H54 (cell line): ENCODE measurements at regions not wholly inside any gene's neighbourhood (a gene's known extent, or its start where the extent isn't known, plus 50 kb on each side); places are given as distances from the start of the nearest gene placed in this dataset.

Experiments
- DNase-seq: peaks from one replicate; pipeline ENCODE4 v3.0.0; 2011; ENCODE audit warnings: low spot score, mixed read lengths; ENCODE audit not compliant: insufficient read length
- FAIRE-seq: peaks from 3 replicates; lab custom pipeline; 2011; peaks lifted over from hg19 to GRCh38; lab: Jason Lieb, UNC
- POLR2A ChIP-seq: IDR thresholded peaks from 2 replicates; pipeline ENCODE4 v1.6.1; 2011; ENCODE audit warnings: low read depth, mild to moderate bottlenecking, low read length

DNA sequence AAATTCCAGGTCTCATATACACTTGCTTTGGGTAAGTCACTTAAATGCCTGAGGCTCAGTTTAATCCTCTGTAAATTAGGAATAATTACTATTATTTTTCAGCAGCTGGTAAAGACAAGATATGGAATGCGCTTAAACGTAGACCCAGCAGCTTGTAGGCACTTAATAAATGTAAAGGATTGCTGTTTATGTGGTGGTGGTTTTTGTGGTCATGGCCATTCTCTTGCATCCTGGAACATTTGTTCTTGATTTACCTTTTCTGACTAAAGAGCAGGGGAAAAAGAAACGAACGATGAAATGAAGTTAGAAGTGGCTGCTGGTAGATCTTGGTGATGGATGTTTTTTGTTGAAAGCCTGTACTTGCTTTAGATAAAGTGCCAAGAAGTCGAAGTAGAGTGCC lies 195.0 kb upstream of the FOXD3 start:
- no peak for TF ChIP-seq POLR2A
- FAIRE-seq = no peak
- DNase-seq = no peak

DNA sequence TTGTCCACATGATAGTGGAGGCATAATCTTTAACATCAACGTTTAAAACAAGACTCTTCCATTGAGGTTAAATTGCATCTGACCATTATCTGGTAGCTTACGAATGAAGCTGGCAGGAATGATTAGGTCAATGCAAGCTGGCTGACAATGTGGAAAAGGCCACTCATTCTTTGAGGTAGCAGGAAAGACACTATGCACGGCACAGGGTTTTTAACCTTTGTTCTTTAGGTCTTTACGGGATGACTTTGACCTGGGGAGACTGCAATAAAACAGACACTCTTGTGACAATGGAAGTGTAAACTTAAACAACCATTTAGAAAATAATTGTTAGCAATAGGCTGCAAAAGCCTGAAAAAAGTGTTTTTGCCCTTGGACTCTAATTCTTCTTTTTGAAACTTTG lies 193.8 kb upstream of the FOXD3 start:
- no peak for TF ChIP-seq POLR2A
- DNase-seq (no peak), FAIRE-seq (no peak)

DNA sequence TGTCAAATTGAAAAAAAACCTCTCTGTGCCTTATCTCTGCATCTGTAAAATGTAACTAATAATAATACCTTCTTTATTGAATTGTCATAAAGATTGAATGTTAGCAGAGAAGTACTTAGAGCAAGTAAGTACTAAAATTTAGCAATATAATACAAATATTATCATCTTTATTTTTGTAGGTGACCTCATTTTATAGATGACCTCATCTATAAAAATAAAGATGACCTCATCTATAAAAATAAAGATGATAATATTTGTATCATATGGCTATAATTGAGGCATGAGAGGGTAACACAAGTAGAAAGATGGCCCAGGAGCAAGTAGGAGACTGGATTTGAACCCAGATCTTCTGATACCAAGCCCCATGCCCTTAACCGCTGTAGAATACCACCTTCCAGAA lies 193.2 kb upstream of the FOXD3 start:
- FAIRE-seq = no peak
- TF ChIP-seq POLR2A = no peak
- no peak for DNase-seq

DNA sequence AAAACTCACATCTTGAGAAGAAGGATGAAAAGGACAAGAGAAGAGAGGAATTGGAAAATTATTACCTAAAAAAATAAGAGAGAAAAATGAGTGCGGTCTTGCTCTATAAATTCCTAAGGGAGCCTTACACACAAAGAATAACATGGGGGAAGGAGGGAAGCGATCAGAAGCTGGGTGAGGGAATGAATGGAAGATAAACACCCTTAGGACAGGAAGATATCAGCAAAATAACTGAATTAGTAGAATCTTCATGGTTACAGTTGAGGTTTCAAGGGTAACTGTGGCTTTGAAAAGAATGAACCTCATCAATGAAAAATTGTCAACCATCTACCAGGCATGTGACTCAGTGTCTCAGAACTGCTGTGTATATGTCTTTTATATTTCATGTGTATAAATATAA lies 192.5 kb upstream of the FOXD3 start:
- FAIRE-seq (no peak), DNase-seq (no peak)
- TF ChIP-seq POLR2A = no peak

DNA sequence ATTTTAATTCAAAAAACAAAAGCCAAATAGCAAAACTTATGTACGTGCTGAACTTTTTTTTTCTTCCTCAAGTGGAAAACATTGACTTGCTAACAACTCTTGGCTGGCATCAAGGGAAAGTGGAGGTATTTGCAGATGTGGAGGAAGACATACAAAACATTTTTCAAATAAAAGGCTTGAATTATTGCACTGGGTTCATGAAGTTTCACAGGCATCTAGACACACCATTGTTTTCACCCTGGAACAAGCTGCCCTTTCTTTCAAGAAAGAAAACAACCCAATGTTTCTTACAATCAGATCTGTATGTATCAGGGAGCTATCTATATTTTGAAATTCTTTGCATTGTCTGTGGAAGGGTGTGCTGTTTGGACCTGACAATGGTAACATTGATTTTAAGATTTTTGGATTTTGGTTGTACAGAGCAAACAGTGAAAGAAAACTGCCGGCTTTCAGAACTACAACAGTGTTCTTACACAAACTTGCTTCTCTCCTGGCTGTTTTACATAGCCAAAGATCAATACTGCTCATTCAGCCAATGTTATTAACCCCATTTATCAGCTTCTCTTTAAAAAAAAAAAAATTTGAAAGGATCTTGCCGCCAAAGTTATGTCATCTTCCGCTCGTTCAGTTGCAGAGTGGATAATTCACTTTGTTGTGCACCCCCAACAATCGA lies 187.7 kb upstream of the FOXD3 start:
- TF ChIP-seq POLR2A = no peak
- no peak for DNase-seq
- FAIRE-seq = no peak

DNA sequence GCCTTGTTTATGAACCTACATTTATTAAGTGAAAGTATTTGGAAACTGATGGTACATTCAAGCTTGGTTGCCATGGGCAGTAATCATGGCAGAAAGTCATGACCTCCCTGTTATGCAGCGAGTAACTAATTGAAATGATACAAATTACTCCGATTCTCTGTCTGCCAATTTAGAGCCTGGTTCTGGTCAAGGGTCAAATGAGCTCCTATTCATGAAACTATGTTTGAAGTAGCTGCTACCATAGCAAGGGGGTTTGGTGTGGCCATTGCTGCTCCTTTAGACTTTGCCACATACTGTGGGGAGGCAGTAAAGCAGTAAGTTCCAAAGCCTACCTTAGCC lies 187.2 kb upstream of the FOXD3 start:
- no peak for TF ChIP-seq POLR2A
- FAIRE-seq = no peak
- no peak for DNase-seq

DNA sequence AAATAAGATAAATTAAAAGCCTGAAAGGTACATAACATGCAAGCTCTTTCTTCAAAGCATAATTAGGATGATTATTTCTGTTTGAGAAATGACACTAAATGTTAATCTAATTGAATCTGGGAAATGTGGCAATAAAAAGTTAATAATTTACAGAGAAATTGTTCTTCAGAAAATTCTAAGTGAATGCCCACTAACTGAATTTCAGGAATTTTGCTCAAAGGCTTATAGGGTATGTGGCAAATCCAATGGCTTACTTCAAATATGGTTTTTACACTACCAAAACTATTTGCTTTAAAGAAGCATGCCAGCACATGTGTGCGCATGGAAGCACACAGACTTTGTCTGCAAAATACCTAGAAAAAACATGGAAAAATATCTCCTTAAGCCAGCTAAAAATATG lies 186.6 kb upstream of the FOXD3 start:
- no peak for TF ChIP-seq POLR2A
- FAIRE-seq (no peak), DNase-seq (no peak)

DNA sequence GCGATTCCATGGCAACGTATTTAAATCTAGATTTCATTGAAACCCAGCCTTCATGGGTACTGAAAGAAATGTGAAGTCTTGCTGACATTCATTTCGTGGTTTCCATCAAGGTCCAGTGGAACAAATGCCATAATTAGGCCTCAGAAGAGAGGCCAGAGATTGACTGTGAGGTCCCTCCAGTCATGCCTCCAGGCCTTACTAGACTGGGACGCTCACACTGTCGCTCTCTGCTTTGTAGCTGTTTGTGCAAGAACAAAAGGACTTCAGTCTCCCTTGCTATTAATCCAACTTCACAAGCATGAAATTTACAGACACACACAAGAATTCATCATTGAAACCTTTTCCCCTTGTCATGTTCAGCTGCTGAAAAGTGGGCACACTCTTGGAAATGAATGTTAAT lies 180.4 kb upstream of the FOXD3 start:
- no peak for TF ChIP-seq POLR2A
- FAIRE-seq = no peak
- no peak for DNase-seq

DNA sequence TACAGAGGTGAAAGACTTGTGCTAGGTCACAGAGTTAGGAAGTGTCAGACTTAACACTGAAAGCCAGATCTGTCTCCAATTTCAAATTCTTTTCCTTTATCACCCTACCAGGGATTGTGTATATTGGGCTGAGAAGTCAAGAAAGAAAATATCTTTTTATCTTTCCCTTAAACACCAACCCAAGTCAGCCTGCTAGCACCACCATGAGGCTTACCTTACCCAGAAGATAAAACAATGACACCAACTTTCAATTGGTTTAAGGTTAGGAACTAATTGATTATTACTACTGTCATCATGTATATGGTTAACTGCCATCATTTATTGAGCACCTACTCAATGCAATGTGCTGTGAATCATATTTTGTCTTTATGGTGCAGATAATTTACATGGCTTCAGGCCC lies 178.9 kb upstream of the FOXD3 start:
- no peak for DNase-seq
- no peak for FAIRE-seq
- TF ChIP-seq POLR2A = no peak

DNA sequence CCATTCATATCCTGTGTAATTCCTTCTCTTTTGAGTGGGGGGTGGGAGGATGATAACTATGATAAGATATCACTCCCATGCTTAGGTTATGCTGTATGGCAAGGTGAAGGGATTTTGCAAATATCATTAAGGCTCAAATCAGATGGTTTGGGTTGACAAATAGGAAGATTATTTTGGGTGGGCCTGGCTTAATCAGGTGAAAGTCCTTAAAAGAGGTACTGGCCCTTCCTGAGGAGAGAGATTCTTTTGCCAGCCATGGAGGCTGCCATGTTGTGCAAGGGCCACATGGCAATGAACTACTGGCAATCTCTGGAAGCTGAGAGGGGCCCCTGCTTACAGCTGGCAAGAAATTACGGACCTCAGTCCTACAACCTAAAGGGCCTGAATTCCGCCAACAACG lies 174.6 kb upstream of the FOXD3 start:
- FAIRE-seq (no peak), DNase-seq (no peak)
- no peak for TF ChIP-seq POLR2A

DNA sequence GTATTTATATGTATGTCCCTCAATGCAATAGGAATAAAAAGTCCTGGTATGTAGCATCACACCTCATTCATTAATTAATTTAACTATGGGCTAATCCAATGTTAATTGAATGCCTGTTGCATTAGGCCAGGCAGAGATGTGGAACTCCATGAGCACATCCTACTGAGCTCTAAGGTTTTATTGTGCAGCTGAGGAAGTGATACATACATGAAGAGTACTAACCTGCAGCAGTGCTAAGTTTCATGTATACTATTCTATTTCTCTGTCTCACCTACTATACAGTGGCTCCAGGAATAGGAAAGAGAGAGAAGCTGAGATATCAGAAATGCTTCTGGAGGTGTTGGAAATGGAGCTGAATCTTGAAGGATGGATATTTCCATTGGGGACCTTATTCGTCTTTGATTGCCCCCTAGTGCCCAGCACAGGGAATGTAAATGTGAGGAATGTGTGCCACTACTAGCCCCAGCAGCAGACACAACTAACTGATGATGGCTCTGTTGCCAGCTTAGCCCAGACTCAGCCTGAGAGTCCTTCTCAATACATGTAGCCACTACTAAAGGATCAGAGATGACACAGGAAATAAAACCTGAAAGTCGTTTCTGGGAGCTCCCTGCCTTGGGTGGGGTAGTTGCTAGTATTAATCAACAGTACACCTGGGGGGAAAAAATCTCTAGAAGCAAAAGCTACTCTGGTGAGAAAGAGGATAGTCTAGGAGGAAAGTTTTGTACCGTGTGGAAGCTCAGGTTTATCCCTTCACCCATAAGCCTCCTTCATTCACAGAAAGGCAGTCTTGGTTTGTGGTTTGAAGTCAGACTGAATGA lies 173.3 kb upstream of the FOXD3 start:
- no peak for TF ChIP-seq POLR2A
- no peak for DNase-seq
- FAIRE-seq = peak; percentile 94

DNA sequence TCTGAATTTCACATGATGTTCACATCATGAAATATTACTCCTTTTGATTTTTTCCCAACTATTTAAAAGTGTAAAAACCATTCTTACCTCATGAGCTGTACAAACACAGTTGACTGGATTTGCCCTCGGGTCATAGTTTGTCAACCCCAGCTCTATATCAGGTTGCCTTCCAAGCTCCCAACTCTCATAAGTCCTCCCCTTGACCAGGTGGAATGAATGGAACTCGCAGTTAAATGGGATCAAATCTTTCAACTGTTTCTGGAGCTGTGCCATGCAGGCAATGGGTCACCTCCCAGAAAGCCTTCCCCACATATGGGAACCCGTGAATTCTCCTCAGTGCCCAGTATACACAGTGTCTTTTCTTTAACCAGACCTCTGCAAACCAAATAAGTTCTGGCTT lies 169.8 kb upstream of the FOXD3 start:
- TF ChIP-seq POLR2A = no peak
- DNase-seq (no peak), FAIRE-seq (no peak)

DNA sequence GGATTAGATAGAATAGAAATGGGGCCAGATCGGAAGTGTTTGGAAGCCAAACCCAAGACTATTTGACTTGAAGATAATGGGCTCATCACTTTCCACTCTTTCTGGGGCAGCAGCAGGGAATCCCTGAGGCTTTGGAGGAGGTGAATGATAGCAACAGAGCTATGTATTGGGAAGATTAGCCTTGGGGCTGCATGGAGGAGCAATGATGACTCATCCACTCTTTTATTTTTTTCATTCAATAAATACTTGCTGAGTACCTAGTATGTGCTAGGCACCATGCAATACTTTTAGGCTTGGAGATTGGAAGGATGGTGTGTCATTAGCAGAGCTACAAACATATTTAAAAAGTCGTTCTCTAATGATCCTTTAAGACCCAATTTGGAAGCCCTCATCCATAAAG lies 166.9 kb upstream of the FOXD3 start:
- DNase-seq (no peak), FAIRE-seq (no peak)
- TF ChIP-seq POLR2A = no peak

DNA sequence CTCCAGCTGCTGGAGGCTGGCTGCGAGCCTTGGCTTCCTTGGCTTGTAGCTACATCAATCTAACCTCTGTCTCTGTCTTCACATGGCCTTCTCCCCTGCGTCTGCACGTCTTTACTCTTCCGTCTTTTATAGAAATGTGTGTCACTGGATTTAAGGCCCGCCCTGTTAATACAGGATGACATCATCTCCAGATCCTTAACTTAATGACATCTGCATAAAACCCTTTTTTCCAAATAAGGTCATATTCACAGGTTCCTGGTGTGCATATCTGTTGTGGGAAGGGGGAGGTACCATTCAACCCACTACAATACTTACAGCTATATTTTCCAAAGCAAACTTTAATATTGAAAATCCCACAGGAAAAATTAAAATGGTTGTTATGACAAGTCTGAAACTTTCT lies 165.3 kb upstream of the FOXD3 start:
- no peak for TF ChIP-seq POLR2A
- no peak for FAIRE-seq
- no peak for DNase-seq

DNA sequence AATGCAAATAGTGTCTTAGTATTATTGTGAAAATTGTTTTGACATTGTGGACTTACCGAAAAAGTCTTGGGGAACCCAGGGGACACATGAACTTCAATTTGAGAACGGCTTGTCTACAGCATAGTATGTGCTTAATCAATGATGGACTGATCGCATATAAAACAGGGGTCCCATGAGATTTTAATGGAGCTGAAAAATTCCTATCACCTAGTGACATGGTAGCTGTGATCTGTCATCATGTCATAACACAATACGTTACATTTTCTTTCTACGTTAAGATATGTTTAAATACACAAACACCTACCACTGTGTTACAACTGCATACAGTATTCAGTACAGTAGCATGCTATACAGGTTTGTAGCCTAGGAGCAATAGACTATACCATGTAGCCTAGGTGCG lies 153.3 kb upstream of the FOXD3 start:
- DNase-seq (no peak), FAIRE-seq (no peak)
- TF ChIP-seq POLR2A = no peak

DNA sequence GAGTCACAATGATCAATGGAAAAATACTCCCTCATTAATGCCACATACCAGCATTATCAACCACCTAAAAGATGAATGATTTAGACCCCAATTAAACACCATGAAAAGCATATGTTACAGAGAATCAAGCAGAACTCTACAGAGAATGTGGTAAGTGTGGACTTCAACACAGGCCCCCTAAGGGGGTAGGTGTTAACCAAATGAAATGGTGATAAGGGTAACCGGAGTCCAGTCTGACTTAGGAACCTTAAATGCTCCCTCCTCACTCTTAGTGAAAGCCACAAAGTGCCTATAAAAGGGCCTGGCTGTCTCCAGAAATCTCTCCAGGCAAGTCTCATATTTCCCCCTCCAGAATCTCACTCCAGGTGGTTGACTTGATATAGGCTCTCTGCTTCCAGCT lies 149.2 kb upstream of the FOXD3 start:
- DNase-seq (no peak), FAIRE-seq (no peak)
- TF ChIP-seq POLR2A = no peak
